ENCODE measurements at regions not wholly inside any gene's neighbourhood (a gene's known extent, or its start where the extent isn't known, plus 50 kb on each side); places are given as distances from the start of the nearest gene placed in this dataset.
"Not testable (repeated sequence)": the region's sequence is repeated elsewhere in the genome, so short reads cannot be mapped to it uniquely, and the experiment has no call there.

GRCh38 chr1:177891809-177892208 is 78.0 kb downstream of the SEC16B start:
- DNase-seq, result no peak
- intact Hi-C loops (cut with micrococcal nuclease), result no loop called here
- H3K9me3 Mint-ChIP-seq, result peaks cover 3% of the 10 kb centered on the region
- H3K27me3 Mint-ChIP-seq, result no peaks in the 10 kb centered on the region
- H3K4me3 Mint-ChIP-seq, result no peak overlapping the region
- H3K36me3 Mint-ChIP-seq (ENCODE audit: low read depth), result no peaks in the 10 kb centered on the region
- H3K27ac Mint-ChIP-seq, result no peak overlapping the region
- no peaks in the 10 kb centered on the region for H3K4me1 Mint-ChIP-seq

- intact Hi-C loops (cut with micrococcal nuclease), result no loop called here
Observed at GRCh38 chr1:177890479-177890878, 79.4 kb downstream of the SEC16B start.

GRCh38 chr1:177884479-177885021 is 85.3 kb downstream of the SEC16B start:
- Mint-ChIP-seq H3K27ac (no peak overlapping the region), H3K9me3 (no peaks in the 10 kb centered on the region), H3K4me3 (no peak overlapping the region), H3K27me3 (no peaks in the 10 kb centered on the region), H3K4me1 (no peaks in the 10 kb centered on the region), H3K36me3 (ENCODE audit: low read depth) (no peaks in the 10 kb centered on the region)
- DNase-seq, result no peak
- intact Hi-C loops (cut with micrococcal nuclease), result no loop called here

More at GRCh38 chr1:177890479-177890878, 79.4 kb downstream of the SEC16B start:
- H3K4me3 Mint-ChIP-seq, result no peak overlapping the region
- no peak overlapping the region for H3K27ac Mint-ChIP-seq
- peaks cover 3% of the 10 kb centered on the region for H3K9me3 Mint-ChIP-seq
- no peaks in the 10 kb centered on the region for H3K36me3 Mint-ChIP-seq (ENCODE audit: low read depth)
- no peak for DNase-seq
- H3K27me3 Mint-ChIP-seq, result no peaks in the 10 kb centered on the region
- H3K4me1 Mint-ChIP-seq, result no peaks in the 10 kb centered on the region

- no peaks in the 10 kb centered on the region for H3K36me3 Mint-ChIP-seq (ENCODE audit: low read depth)
- H3K9me3 Mint-ChIP-seq, result no peaks in the 10 kb centered on the region
- DNase-seq, result no peak
- H3K27me3 Mint-ChIP-seq, result no peaks in the 10 kb centered on the region
- no peaks in the 10 kb centered on the region for H3K4me1 Mint-ChIP-seq
- H3K4me3 Mint-ChIP-seq, result no peak overlapping the region
- intact Hi-C loops (cut with micrococcal nuclease), result no loop called here
- no peak overlapping the region for H3K27ac Mint-ChIP-seq
Observed at GRCh38 chr1:177883581-177883980, 86.3 kb downstream of the SEC16B start.

- H3K27ac Mint-ChIP-seq, result no peak overlapping the region
- H3K36me3 Mint-ChIP-seq (ENCODE audit: low read depth), result no peaks in the 10 kb centered on the region
- H3K9me3 Mint-ChIP-seq, result no peaks in the 10 kb centered on the region
- H3K4me3 Mint-ChIP-seq, result no peak overlapping the region
- DNase-seq, result no peak
- H3K27me3 Mint-ChIP-seq, result no peaks in the 10 kb centered on the region
- intact Hi-C loops (cut with micrococcal nuclease), result no loop called here
- H3K4me1 Mint-ChIP-seq, result no peaks in the 10 kb centered on the region
Observed at GRCh38 chr1:177880339-177880891, 89.4 kb downstream of the SEC16B start.

- no peaks in the 10 kb centered on the region for H3K9me3 Mint-ChIP-seq
- H3K27me3 Mint-ChIP-seq, result no peaks in the 10 kb centered on the region
- no peak overlapping the region for H3K27ac Mint-ChIP-seq
- no peak for DNase-seq
- no peaks in the 10 kb centered on the region for H3K4me1 Mint-ChIP-seq
- intact Hi-C loops (cut with micrococcal nuclease), result no loop called here
- H3K4me3 Mint-ChIP-seq, result no peak overlapping the region
- H3K36me3 Mint-ChIP-seq (ENCODE audit: low read depth), result no peaks in the 10 kb centered on the region
Observed at GRCh38 chr1:177877086-177877485, 92.8 kb downstream of the SEC16B start.

- no peak for DNase-seq
- H3K9me3 Mint-ChIP-seq, result no peaks in the 10 kb centered on the region
- no peaks in the 10 kb centered on the region for H3K27me3 Mint-ChIP-seq
- no peak overlapping the region for H3K27ac Mint-ChIP-seq
- no peaks in the 10 kb centered on the region for H3K4me1 Mint-ChIP-seq
- H3K4me3 Mint-ChIP-seq, result no peak overlapping the region
- intact Hi-C loops (cut with micrococcal nuclease), result no loop called here
- H3K36me3 Mint-ChIP-seq (ENCODE audit: low read depth), result no peaks in the 10 kb centered on the region
Observed at GRCh38 chr1:177873238-177873637, 96.6 kb downstream of the SEC16B start.

GRCh38 chr1:177872308-177872900 is 97.5 kb downstream of the SEC16B start:
- intact Hi-C loops (cut with micrococcal nuclease), result no loop called here
- Mint-ChIP-seq H3K9me3 (no peaks in the 10 kb centered on the region), H3K27me3 (no peaks in the 10 kb centered on the region), H3K4me3 (no peak overlapping the region), H3K36me3 (ENCODE audit: low read depth) (no peaks in the 10 kb centered on the region), H3K4me1 (no peaks in the 10 kb centered on the region), H3K27ac (no peak overlapping the region)
- no peak for DNase-seq

- intact Hi-C loops (cut with micrococcal nuclease), result no loop called here
- Mint-ChIP-seq H3K27me3 (no peaks in the 10 kb centered on the region), H3K9me3 (no peaks in the 10 kb centered on the region), H3K4me3 (no peak overlapping the region), H3K4me1 (no peaks in the 10 kb centered on the region), H3K27ac (no peak overlapping the region), H3K36me3 (ENCODE audit: low read depth) (no peaks in the 10 kb centered on the region)
- no peak for DNase-seq
Observed at GRCh38 chr1:177871613-177872307, 98.1 kb downstream of the SEC16B start.

GRCh38 chr1:177869586-177869985 is 100.3 kb downstream of the SEC16B start:
- no peak overlapping the region for H3K4me3 Mint-ChIP-seq
- DNase-seq, result no peak
- no peak overlapping the region for H3K27ac Mint-ChIP-seq
- no peaks in the 10 kb centered on the region for H3K9me3 Mint-ChIP-seq
- no peaks in the 10 kb centered on the region for H3K4me1 Mint-ChIP-seq
- H3K36me3 Mint-ChIP-seq (ENCODE audit: low read depth), result no peaks in the 10 kb centered on the region
- intact Hi-C loops (cut with micrococcal nuclease), result no loop called here
- no peaks in the 10 kb centered on the region for H3K27me3 Mint-ChIP-seq

GRCh38 chr1:177869011-177869410 is 100.8 kb downstream of the SEC16B start:
- H3K36me3 Mint-ChIP-seq (ENCODE audit: low read depth); H3K4me1 Mint-ChIP-seq; DNase-seq; H3K9me3 Mint-ChIP-seq; H3K27me3 Mint-ChIP-seq; H3K4me3 Mint-ChIP-seq; H3K27ac Mint-ChIP-seq; intact Hi-C loops (cut with micrococcal nuclease): not testable (repeated sequence)

- no peaks in the 10 kb centered on the region for H3K27me3 Mint-ChIP-seq
- H3K9me3 Mint-ChIP-seq, result no peaks in the 10 kb centered on the region
- no peak for DNase-seq
- H3K36me3 Mint-ChIP-seq (ENCODE audit: low read depth), result no peaks in the 10 kb centered on the region
- H3K4me3 Mint-ChIP-seq, result no peak overlapping the region
- H3K27ac Mint-ChIP-seq, result no peak overlapping the region
- intact Hi-C loops (cut with micrococcal nuclease), result no loop called here
- H3K4me1 Mint-ChIP-seq, result no peaks in the 10 kb centered on the region
Observed at GRCh38 chr1:177865807-177866206, 104.1 kb downstream of the SEC16B start.

- H3K36me3 Mint-ChIP-seq (ENCODE audit: low read depth), result no peaks in the 10 kb centered on the region
- DNase-seq, result no peak
- H3K9me3 Mint-ChIP-seq, result no peaks in the 10 kb centered on the region
- no peaks in the 10 kb centered on the region for H3K27me3 Mint-ChIP-seq
- H3K4me3 Mint-ChIP-seq, result no peak overlapping the region
- H3K27ac Mint-ChIP-seq, result no peak overlapping the region
- H3K4me1 Mint-ChIP-seq, result no peaks in the 10 kb centered on the region
- intact Hi-C loops (cut with micrococcal nuclease), result no loop called here
Observed at GRCh38 chr1:177864538-177865305, 105.1 kb downstream of the SEC16B start.

GRCh38 chr1:177863796-177864195 is 106.1 kb downstream of the SEC16B start:
- intact Hi-C loops (cut with micrococcal nuclease), result no loop called here
- H3K4me3 Mint-ChIP-seq, result no peak overlapping the region
- no peak overlapping the region for H3K27ac Mint-ChIP-seq
- no peaks in the 10 kb centered on the region for H3K4me1 Mint-ChIP-seq
- H3K36me3 Mint-ChIP-seq (ENCODE audit: low read depth), result no peaks in the 10 kb centered on the region
- no peak for DNase-seq
- H3K9me3 Mint-ChIP-seq, result no peaks in the 10 kb centered on the region
- H3K27me3 Mint-ChIP-seq, result no peaks in the 10 kb centered on the region

All from activated CD4-positive, alpha-beta T cell treated with anti-CD3 and anti-CD28 coated beads, Interleukin-2, amount 10 ng/mL, durations not matched to agents 24 days and 14 days (primary cell).